A549 (cell line): ENCODE measurements at regions not wholly inside any gene's neighbourhood (a gene's known extent, or its start where the extent isn't known, plus 50 kb on each side); places are given as distances from the start of the nearest gene placed in this dataset.

Source experiments
- CHD4 ChIP-seq: fragments of 200-600 bp; sonication (generic); IDR thresholded peaks from 2 replicates; pipeline ENCODE4 v1.6.1; 2016; ENCODE audit warnings: antibody characterized with exemption, mild to moderate bottlenecking, borderline replicate concordance
- FOSB ChIP-seq: fragments of 250-450 bp; sonication (Bioruptor Pico); IDR thresholded peaks from 2 replicates; pipeline ENCODE4 v1.5.0; 2020; ENCODE audit warnings: mild to moderate bottlenecking, moderate library complexity
- POLR2A ChIP-seq: IDR thresholded peaks from 2 replicates; pipeline ENCODE4 v1.6.1; 2012; ENCODE audit warnings: mild to moderate bottlenecking, low read length
- ZNF302 ChIP-seq: fragments of 250-450 bp; sonication (Bioruptor Pico); IDR thresholded peaks from 2 replicates; pipeline ENCODE4 v1.9.0; 2021; ENCODE audit warnings: inconsistent platforms, mild to moderate bottlenecking, moderate library complexity
- TF ChIP-seq, protein P1 (sequence below): fragments of 450-650 bp; IDR thresholded peaks from 2 replicates; pipeline ENCODE4 v1.6.1; 2014; ENCODE audit warnings: antibody characterized with exemption
- TF ChIP-seq, protein P2 (sequence below): fragments of >200 bp; sonication (Bioruptor Twin); formaldehyde crosslinking; IDR thresholded peaks from 3 replicates; pipeline ENCODE4 v1.5.1; 2016

GRCh38 chr4:180491210-180491609, 1752.0 kb upstream of the TENM3 start:
- TF ChIP-seq CHD4, result no peak
- TF ChIP-seq, protein P1, sequence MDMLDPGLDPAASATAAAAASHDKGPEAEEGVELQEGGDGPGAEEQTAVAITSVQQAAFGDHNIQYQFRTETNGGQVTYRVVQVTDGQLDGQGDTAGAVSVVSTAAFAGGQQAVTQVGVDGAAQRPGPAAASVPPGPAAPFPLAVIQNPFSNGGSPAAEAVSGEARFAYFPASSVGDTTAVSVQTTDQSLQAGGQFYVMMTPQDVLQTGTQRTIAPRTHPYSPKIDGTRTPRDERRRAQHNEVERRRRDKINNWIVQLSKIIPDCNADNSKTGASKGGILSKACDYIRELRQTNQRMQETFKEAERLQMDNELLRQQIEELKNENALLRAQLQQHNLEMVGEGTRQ, result no peak
- TF ChIP-seq, protein P2, sequence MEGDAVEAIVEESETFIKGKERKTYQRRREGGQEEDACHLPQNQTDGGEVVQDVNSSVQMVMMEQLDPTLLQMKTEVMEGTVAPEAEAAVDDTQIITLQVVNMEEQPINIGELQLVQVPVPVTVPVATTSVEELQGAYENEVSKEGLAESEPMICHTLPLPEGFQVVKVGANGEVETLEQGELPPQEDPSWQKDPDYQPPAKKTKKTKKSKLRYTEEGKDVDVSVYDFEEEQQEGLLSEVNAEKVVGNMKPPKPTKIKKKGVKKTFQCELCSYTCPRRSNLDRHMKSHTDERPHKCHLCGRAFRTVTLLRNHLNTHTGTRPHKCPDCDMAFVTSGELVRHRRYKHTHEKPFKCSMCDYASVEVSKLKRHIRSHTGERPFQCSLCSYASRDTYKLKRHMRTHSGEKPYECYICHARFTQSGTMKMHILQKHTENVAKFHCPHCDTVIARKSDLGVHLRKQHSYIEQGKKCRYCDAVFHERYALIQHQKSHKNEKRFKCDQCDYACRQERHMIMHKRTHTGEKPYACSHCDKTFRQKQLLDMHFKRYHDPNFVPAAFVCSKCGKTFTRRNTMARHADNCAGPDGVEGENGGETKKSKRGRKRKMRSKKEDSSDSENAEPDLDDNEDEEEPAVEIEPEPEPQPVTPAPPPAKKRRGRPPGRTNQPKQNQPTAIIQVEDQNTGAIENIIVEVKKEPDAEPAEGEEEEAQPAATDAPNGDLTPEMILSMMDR, result no peak
- no peak for TF ChIP-seq POLR2A
- no peak for TF ChIP-seq ZNF302 (CRISPR knock-in tag)
- TF ChIP-seq FOSB (CRISPR knock-in tag), result no peak
